Renal cortical epithelial cell (primary cell): ENCODE measurements at regions not wholly inside any gene's neighbourhood (a gene's known extent, or its start where the extent isn't known, plus 50 kb on each side); places are given as distances from the start of the nearest gene placed in this dataset.
"Not testable (repeated sequence)": the region's sequence is repeated elsewhere in the genome, so short reads cannot be mapped to it uniquely, and the experiment has no call there.

Experiments
- DNase-seq: peaks from one replicate; pipeline ENCODE4 v3.0.0-alpha.2; 2011; ENCODE audit warnings: low read depth

- no peak for DNase-seq
These were observed 51.2 kb downstream of the OR13H1 start for GRCh38 chrX:131595120-131595519.

GRCh38 chrX:131607792-131608369 is 64.0 kb downstream of the OR13H1 start:
- no peak for DNase-seq

- DNase-seq = no peak
These were observed 65.6 kb downstream of the OR13H1 start for GRCh38 chrX:131609480-131609879.

GRCh38 chrX:131613260-131613659 is 69.4 kb downstream of the OR13H1 start:
- DNase-seq = no peak

DNA sequence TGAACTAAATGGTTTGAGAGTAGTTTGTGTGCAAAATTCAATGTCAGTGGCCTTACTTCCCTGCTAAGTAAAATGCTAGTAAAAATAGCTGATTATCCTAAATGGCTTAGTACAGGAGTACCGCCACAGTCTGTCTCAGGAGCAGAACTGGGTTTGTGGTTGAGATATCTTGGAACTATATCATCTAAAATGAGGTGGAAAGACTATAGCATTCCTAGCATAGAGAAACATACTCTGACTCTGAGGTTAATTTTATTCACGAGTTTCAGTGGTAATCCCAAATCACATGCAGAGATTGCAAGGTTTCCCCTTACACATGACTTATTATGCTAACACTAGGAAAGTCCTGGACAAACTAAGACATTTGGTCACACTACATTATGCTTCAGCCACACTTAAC is 70.4 kb downstream of the OR13H1 start:
- DNase-seq = no peak

DNA sequence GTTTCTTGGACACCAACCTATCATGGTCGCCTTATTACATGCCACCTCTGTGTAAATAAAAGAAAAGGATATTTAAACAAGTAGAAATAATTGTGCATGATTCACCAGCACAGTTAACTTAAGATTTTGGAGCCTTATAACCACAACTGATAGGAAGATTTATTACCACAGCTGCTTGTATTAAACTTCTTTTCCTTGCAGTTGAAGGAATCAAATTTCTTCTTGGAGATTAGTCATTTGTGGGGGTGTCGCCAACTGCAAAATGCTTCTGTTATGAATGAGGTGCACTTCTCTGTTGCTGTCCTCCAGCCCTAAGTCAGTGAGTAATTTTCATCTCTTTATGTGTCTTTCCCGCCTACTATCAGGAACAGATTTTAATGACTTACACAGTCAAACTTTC is 73.3 kb downstream of the OR13H1 start:
- DNase-seq = no peak

- DNase-seq = no peak
These were observed 77.8 kb downstream of the OR13H1 start for GRCh38 chrX:131621650-131622049.

GRCh38 chrX:131626681-131627296 is 82.9 kb downstream of the OR13H1 start:
- DNase-seq = no peak

- DNase-seq = no peak
These were observed 86.7 kb downstream of the OR13H1 start for GRCh38 chrX:131630534-131630933.

DNA sequence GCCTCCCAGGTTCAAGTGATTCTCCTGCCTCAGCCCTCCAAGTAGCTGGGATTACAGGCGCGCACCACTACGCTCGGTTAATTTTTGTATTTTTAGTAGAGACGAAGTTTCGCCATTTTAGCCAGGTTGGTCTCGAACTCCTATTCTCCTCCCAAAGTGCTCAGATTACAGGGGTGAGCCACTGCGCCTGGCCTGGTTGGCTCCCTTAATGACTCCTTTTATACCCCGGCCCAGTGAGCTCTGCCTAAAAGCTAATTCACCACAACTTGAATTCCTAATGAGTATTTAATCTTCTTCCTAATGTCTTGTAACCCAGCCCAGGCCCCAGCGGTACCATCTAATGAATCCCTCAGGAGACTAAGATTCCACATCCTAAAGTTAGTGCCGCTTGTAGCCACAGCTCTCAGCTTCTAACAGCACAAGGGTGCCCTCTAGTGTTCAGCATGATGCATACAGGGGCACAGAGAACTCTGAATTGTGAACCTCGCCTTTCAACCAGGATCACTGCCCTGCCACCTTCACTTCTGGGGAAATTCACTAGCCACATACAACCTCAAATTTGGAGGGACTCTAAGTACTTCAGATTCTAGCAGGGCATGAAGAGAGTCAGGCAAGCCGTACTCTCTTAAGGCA is 89.5 kb downstream of the OR13H1 start:
- peak; percentile 25 for DNase-seq

DNA sequence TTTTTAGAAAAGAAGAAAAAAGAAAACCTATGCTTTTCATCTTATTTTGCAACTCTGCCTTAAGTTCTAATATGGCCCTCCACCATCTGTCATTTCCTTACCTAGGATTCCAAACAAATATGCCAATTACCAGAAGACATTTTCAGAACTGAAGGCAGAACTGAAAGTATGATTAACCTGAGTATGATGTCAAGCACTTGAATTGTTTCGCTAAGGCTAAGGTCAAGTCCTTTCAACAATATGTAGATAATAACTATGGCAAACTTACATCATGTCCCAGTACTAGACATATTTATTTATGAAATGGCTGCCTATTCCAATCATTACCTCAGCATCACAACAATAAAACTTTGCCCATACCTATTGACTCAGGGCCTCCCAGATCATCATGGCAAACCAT is 91.0 kb downstream of the OR13H1 start:
- DNase-seq = no peak

- DNase-seq = no peak
These were observed 102.2 kb downstream of the OR13H1 start for GRCh38 chrX:131646106-131646505.

GRCh38 chrX:131649741-131650140 is 105.9 kb downstream of the OR13H1 start:
- DNase-seq = no peak

DNA sequence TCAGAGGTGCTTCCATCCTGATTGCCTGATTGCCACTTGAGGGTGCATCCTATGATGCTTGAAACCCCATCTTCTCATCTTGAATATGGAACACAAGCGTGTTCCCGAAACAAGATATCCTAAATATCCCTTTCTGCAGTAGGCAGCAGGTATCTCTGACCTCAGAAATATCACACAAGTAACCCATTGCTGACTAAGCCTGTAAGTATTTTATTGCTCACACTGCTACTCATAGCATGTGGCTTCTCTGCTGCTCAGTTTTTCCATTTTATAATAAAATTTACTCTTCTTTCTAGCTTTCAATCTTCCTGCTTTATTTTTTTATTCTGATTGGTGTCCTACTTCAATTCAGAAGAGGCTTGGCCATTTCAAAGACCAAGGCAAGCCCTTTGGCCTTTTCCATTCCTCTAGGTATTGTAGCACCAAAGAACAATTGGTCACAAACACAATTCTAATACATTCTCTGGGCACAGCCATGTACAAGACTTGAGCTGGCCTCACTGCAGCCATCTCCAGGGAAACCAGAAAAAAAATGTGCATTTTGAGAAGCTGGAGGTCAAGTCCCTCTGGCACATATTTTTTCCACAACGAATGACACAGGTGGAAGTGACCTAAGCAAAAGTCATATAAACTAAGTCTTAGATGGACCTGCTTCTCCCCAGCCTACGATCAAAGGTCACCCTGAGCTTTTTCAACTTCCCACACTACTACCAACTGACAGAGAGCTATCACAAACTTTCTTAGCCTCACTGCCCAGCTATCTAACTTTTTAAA is 107.0 kb downstream of the OR13H1 start:
- peak; percentile 26 for DNase-seq

- not testable (repeated sequence) for DNase-seq
These were observed 119.9 kb downstream of the OR13H1 start for GRCh38 chrX:131663726-131664125.

DNA sequence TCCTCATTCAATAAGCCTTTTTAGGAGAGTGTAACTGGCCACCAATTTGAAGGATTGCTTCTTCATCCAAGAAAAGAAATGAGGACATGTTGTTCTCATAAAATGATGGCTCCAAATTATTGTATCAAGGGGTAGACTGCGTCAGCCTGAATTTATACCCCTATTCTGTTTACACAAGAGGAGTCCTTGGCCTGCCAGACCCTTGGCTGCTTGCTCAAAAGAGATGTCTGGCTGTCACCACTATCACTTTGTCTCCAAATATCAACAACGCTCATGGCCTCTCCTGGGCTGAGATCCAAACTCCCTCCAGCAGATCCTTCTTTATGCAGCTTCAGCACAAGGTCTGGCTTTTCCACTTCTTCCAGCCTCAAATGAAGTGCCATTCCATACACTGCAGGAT is 127.9 kb downstream of the OR13H1 start:
- DNase-seq = no peak

- DNase-seq = no peak
These were observed 131.8 kb downstream of the OR13H1 start for GRCh38 chrX:131675596-131676194.

- DNase-seq = no peak
These were observed 134.1 kb downstream of the OR13H1 start for GRCh38 chrX:131677655-131678628.

DNA sequence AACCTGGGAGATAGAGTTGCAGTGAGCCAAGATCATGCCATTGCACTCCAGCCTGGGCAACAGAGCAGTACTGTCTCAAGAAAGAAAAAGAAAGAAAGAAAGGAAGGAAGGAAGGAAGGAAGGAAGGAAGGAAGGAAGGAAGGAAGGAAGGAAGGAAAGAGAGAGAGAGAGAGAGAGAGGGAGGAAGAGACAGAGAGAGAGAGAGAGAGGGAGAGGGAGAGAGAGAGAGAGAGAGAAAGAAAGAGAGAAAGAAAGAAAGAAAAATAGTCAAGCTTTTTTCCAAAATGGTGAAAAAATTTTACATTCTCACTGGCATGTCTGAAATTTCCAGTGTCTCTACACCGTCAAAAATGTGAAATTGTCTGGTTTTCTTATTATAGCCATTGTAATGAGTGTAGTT is 138.9 kb downstream of the OR13H1 start:
- not testable (repeated sequence) for DNase-seq

DNA sequence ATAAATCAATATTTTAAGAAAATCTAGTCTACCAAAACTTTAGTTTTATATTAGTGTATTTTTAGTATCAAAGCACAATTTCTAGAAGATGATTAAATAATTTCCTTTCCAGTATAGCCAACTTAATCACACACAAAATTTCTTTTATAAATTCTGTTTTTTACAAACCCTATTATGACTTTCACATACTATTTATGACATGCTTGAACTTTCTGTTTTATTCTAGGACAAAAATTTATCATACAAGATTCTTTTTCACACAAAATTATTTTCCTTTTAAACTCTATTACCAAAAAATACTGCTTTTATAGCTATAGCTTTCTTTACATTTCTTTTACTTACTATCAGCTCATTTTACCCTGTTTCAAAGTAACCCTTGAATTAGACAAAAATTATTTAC is 149.5 kb downstream of the OR13H1 start:
- DNase-seq = no peak

DNA sequence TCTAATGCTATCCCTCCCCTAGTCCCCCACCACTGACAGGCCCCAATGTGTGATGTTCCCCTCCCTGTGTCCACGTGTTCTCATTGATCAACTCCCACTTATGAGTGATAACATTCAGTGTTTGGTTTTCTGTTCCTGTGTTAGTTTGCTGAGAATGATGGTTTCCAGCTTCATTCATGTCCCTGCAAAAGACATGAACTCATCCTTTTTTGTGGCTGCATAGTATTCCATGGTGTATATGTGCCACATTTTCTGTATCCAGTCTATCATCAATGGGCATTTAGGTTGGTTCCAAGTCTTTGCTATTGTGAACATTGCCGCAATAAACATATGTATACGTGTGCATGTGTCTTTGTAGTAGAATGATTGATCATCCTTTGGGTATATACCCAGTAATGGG is 153.1 kb downstream of the OR13H1 start:
- DNase-seq = not testable (repeated sequence)
